HCT116 (cell line): ENCODE measurements at regions not wholly inside any gene's neighbourhood (a gene's known extent, or its start where the extent isn't known, plus 50 kb on each side); places are given as distances from the start of the nearest gene placed in this dataset.

ENCODE experiments used
- ATAC-seq: fragments of 200-7000 bp; cut with Tn5 transposase; 2 replicates; pipeline ENCODE4 v1.9.1; 2020; ENCODE audit warnings: mild to moderate bottlenecking, moderate library complexity
- BruUV-seq: library from RNA; stranded (reverse); fragments of 400-500 nt; replicated peaks from 2 replicates; lab custom pipeline; 2021; lab: Mats Ljungman, UMichigan
- CTCF ChIA-PET: fragments of 300-600 bp; sonication (Branson Sonifier 250); formaldehyde crosslinking; loops from one replicate; lab custom pipeline; 2021; ENCODE audit warnings: antibody characterized with exemption; lab: Charles Lee
- POLR2A ChIA-PET: fragments of 300-600, 350-600 bp; sonication (Branson Sonifier 250); formaldehyde crosslinking; loops from one replicate; lab custom pipeline; 2021; ENCODE audit warnings: antibody characterized with exemption; lab: Charles Lee
- RAD21 ChIA-PET, 2 experiments: fragments of 300-600 bp; sonication (Branson Sonifier 250); formaldehyde crosslinking; loops; one replicate each; lab custom pipeline; 2023; ENCODE audit warnings: low total read pairs in 2 of 2; ENCODE audit not compliant: uncharacterized antibody in 2 of 2, unreplicated experiment in 2 of 2, low non-redundant PET in 1 of 2; lab: Charles Lee
- DNase-seq: peaks from one replicate; pipeline ENCODE4 v3.0.0-alpha.2; 2010; ENCODE audit warnings: low read depth, low spot score
- H2AFZ ChIP-seq: fragments of 200-600 bp; shearing (Covaris generic), sonication (generic); 2 replicates; pipeline ENCODE4 v1.6.1; 2017; ENCODE audit warnings: low read depth, mixed run types, mixed read lengths, antibody characterized with exemption, low read length; ENCODE audit not compliant: poor library complexity, severe bottlenecking
- H3K27ac ChIP-seq: 2 replicates; pipeline ENCODE4 v1.5.1; 2012; ENCODE audit warnings: low read depth, low read length
- H3K27me3 ChIP-seq: fragments of 200-600 bp; sonication (generic); 2 replicates; pipeline ENCODE4 v1.6.1; 2016; ENCODE audit warnings: mixed run types, low read length, mixed read lengths; ENCODE audit not compliant: insufficient read depth
- H3K36me3 ChIP-seq, 2 experiments: fragments of 200-500 bp in 1 of 2; fragments of 200-600 bp in 1 of 2; sonication (Bioruptor generic) in 1 of 2; sonication (generic) in 1 of 2; 2 replicates each; pipeline versions ENCODE4 v1.5.1 to v1.6.1; 2014 to 2016; ENCODE audit warnings: low read length in 2 of 2, inconsistent platforms in 1 of 2, mixed read lengths in 1 of 2, mixed run types in 1 of 2; ENCODE audit not compliant: insufficient read depth in 2 of 2, control insufficient read depth in 1 of 2
- H3K4me1 ChIP-seq, 2 experiments: fragments of 200-600 bp in 1 of 2; sonication (generic) in 1 of 2; 2 replicates each; pipeline versions ENCODE4 v1.5.1 to v1.6.1; 2012 to 2017; ENCODE audit warnings: low read length in 2 of 2, inconsistent platforms in 1 of 2, mild to moderate bottlenecking in 1 of 2, mixed read lengths in 1 of 2, mixed run types in 1 of 2, moderate library complexity in 1 of 2; ENCODE audit not compliant: insufficient read depth in 2 of 2, control insufficient read depth in 1 of 2
- H3K4me2 ChIP-seq: fragments of 200-600 bp; sonication (generic); 2 replicates; pipeline ENCODE4 v1.6.1; 2017; ENCODE audit warnings: mixed run types, low read length, mixed read lengths
- H3K4me3 ChIP-seq, 2 experiments: fragments of 200-600 bp in 1 of 2; sonication (generic) in 1 of 2; replicated peaks in 1 of 2; 2 replicates each; pipeline ENCODE4 v1.5.1; 2011 to 2016; ENCODE audit warnings: low read length in 2 of 2, control low read depth in 1 of 2, low read depth in 1 of 2, mild to moderate bottlenecking in 1 of 2, mixed read lengths in 1 of 2, mixed run types in 1 of 2
- H3K79me2 ChIP-seq: fragments of 200-600 bp; sonication (generic); 2 replicates; pipeline ENCODE4 v1.6.1; 2017; ENCODE audit warnings: mild to moderate bottlenecking, mixed run types, low read length, moderate library complexity, mixed read lengths; ENCODE audit not compliant: insufficient read depth
- H3K9ac ChIP-seq: fragments of 200-600 bp; sonication (generic); 2 replicates; pipeline ENCODE4 v1.6.1; 2016; ENCODE audit warnings: low read length, mixed read lengths
- H3K9me2 ChIP-seq: fragments of 200-600 bp; sonication (generic), shearing (Covaris generic); 2 replicates; pipeline ENCODE4 v1.6.1; 2017; ENCODE audit warnings: mixed run types, mild to moderate bottlenecking, moderate library complexity; ENCODE audit not compliant: insufficient read depth
- H3K9me3 ChIP-seq, 2 experiments: fragments of 200-500 bp in 1 of 2; fragments of 200-600 bp in 1 of 2; sonication (Bioruptor generic) in 1 of 2; sonication (generic) in 1 of 2; 2 replicates each; pipeline ENCODE4 v1.6.1; 2014 to 2017; ENCODE audit warnings: low read length in 2 of 2, mixed read lengths in 2 of 2, inconsistent platforms in 1 of 2, low read depth in 1 of 2, mild to moderate bottlenecking in 1 of 2, mixed run types in 1 of 2, moderate library complexity in 1 of 2; ENCODE audit not compliant: control insufficient read depth in 1 of 2, insufficient read depth in 1 of 2
- H4K20me1 ChIP-seq: fragments of 200-600 bp; sonication (generic), shearing (Covaris generic); 2 replicates; pipeline ENCODE4 v1.6.1; 2017; ENCODE audit warnings: mixed run types, mild to moderate bottlenecking, moderate library complexity; ENCODE audit not compliant: insufficient read depth
- CBX3 ChIP-seq: IDR thresholded peaks from 2 replicates; pipeline ENCODE4 v1.6.1; 2012; ENCODE audit warnings: low read depth
- EGR1 ChIP-seq: IDR thresholded peaks from 2 replicates; pipeline ENCODE4 v1.6.1; 2012; ENCODE audit warnings: low read depth
- FOSL1 ChIP-seq: IDR thresholded peaks from 2 replicates; pipeline ENCODE4 v1.6.1; 2012; ENCODE audit warnings: low read depth
- JUND ChIP-seq: IDR thresholded peaks from 2 replicates; pipeline ENCODE4 v1.6.1; 2012
- POLR2A ChIP-seq: IDR thresholded peaks from 2 replicates; pipeline ENCODE4 v1.7.0; 2011; ENCODE audit warnings: borderline replicate concordance; ENCODE audit not compliant: insufficient read depth, insufficient read length; ENCODE audit errors: extremely low read depth
- RAD21 ChIP-seq: IDR thresholded peaks from 2 replicates; pipeline ENCODE4 v1.6.1; 2012; ENCODE audit warnings: low read depth, mild to moderate bottlenecking
- SIN3A ChIP-seq: IDR thresholded peaks from 2 replicates; pipeline ENCODE4 v1.6.1; 2012; ENCODE audit warnings: low read depth
- SP1 ChIP-seq: IDR thresholded peaks from 2 replicates; pipeline ENCODE4 v1.6.1; 2012; ENCODE audit warnings: low read depth
- ZBTB33 ChIP-seq: IDR thresholded peaks from 2 replicates; pipeline ENCODE4 v1.6.1; 2011; ENCODE audit warnings: mild to moderate bottlenecking, low read length, moderate library complexity; ENCODE audit not compliant: insufficient replicate concordance; ENCODE audit errors: extremely low read depth
- intact Hi-C: fragments of 100-400 bp; cut with micrococcal nuclease; formaldehyde crosslinking; loops from 2 replicates; pipeline ENCODE4 v1.10.0; 2022
- TF ChIP-seq, protein P1 (sequence below): IDR thresholded peaks from 2 replicates; pipeline ENCODE4 v1.6.1; 2012; ENCODE audit warnings: low read depth
- TF ChIP-seq, protein P2 (sequence below): IDR thresholded peaks from 2 replicates; pipeline ENCODE4 v1.6.1; 2012
- TF ChIP-seq, protein P3 (sequence below), 3 experiments: fragments of 200-600 bp in 1 of 3; sonication (generic) in 1 of 3; IDR thresholded peaks in 2 of 3; conservative IDR thresholded peaks in 1 of 3; 2 replicates each; pipeline ENCODE4 v1.5.1; 2012 to 2017; ENCODE audit warnings: low read depth in 2 of 3, low read length in 2 of 3, antibody characterized with exemption in 1 of 3, borderline replicate concordance in 1 of 3, control low read depth in 1 of 3, mild to moderate bottlenecking in 1 of 3, mixed read lengths in 1 of 3, mixed run types in 1 of 3, moderate library complexity in 1 of 3; ENCODE audit not compliant: insufficient read depth in 1 of 3
- TF ChIP-seq, protein P4 (sequence below): IDR thresholded peaks from 2 replicates; pipeline ENCODE4 v1.6.1; 2012

DNA sequence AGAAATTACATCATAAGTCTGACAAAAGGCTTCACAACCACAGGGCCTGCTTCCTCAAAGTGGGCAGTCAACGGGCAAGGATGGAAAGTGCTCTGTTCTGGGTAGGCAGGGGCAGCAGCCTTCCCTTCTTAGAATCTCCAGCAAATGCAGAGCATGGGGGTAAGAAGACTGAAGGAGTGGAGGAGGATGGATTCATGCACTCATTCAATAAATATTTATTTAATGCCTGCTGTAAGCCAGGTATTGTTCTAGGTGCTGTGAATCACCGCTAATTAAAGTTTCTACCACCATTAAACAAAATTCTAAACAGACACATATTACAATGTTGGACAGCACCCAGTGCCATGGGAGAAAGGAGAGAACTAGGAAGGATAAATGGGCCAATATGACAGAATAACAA, 195.6 kb downstream of the ELAVL2 start (continued):
- TF ChIP-seq, protein P1, sequence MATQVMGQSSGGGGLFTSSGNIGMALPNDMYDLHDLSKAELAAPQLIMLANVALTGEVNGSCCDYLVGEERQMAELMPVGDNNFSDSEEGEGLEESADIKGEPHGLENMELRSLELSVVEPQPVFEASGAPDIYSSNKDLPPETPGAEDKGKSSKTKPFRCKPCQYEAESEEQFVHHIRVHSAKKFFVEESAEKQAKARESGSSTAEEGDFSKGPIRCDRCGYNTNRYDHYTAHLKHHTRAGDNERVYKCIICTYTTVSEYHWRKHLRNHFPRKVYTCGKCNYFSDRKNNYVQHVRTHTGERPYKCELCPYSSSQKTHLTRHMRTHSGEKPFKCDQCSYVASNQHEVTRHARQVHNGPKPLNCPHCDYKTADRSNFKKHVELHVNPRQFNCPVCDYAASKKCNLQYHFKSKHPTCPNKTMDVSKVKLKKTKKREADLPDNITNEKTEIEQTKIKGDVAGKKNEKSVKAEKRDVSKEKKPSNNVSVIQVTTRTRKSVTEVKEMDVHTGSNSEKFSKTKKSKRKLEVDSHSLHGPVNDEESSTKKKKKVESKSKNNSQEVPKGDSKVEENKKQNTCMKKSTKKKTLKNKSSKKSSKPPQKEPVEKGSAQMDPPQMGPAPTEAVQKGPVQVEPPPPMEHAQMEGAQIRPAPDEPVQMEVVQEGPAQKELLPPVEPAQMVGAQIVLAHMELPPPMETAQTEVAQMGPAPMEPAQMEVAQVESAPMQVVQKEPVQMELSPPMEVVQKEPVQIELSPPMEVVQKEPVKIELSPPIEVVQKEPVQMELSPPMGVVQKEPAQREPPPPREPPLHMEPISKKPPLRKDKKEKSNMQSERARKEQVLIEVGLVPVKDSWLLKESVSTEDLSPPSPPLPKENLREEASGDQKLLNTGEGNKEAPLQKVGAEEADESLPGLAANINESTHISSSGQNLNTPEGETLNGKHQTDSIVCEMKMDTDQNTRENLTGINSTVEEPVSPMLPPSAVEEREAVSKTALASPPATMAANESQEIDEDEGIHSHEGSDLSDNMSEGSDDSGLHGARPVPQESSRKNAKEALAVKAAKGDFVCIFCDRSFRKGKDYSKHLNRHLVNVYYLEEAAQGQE = no peak
- TF ChIP-seq EGR1 = no peak

DNA sequence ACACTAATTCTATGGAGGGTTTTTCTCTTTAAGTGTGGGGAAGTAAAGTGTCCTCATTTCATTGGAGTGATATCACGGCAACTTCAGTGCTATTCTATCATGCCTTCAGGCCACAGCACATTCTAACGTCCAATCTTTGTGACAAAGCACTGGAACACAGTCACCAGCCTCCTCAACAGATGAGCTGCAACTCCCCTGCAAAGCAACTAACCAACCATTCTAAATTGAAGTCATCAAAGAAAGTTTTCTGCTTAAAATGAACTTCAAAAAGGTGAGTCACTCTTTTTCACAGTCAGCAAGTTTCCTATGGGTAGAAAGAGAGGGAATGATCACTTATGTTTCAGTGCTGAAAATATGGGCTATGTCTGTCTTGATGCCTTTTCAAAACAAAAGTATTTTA, 190.8 kb downstream of the ELAVL2 start:
- CTCF ChIA-PET = no interaction called here
- Histone ChIP-seq H3K27ac (no peak overlapping the region), H3K79me2 (no peaks in the 10 kb centered on the region), H3K9ac (no peak overlapping the region), H3K9me3 (peaks cover 8 to 35% of the 10 kb centered on the region in 2 experiments; a peak in 2 of 4 replicates), H4K20me1 (no peaks in the 10 kb centered on the region), H2AFZ (no peak overlapping the region), H3K4me1 (no peaks in the 10 kb centered on the region), H3K4me2 (no peak overlapping the region), H3K4me3 (no peak overlapping the region), H3K9me2 (no peaks in the 10 kb centered on the region), H3K36me3 (no peaks in the 10 kb centered on the region), H3K27me3 (no peaks in the 10 kb centered on the region)
- intact Hi-C loops = no loop called here
- DNase-seq (no peak), ATAC-seq (no peak)
- POLR2A ChIA-PET = no interaction called here
- no peak for TF ChIP-seq SP1
- TF ChIP-seq, protein P2, sequence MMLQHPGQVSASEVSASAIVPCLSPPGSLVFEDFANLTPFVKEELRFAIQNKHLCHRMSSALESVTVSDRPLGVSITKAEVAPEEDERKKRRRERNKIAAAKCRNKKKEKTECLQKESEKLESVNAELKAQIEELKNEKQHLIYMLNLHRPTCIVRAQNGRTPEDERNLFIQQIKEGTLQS = no peak
- TF ChIP-seq, protein P3, sequence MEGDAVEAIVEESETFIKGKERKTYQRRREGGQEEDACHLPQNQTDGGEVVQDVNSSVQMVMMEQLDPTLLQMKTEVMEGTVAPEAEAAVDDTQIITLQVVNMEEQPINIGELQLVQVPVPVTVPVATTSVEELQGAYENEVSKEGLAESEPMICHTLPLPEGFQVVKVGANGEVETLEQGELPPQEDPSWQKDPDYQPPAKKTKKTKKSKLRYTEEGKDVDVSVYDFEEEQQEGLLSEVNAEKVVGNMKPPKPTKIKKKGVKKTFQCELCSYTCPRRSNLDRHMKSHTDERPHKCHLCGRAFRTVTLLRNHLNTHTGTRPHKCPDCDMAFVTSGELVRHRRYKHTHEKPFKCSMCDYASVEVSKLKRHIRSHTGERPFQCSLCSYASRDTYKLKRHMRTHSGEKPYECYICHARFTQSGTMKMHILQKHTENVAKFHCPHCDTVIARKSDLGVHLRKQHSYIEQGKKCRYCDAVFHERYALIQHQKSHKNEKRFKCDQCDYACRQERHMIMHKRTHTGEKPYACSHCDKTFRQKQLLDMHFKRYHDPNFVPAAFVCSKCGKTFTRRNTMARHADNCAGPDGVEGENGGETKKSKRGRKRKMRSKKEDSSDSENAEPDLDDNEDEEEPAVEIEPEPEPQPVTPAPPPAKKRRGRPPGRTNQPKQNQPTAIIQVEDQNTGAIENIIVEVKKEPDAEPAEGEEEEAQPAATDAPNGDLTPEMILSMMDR (IDR thresholded peaks at IDR 0.05 in 2 of 3, conservative IDR thresholded peaks at IDR 0.05 in 1 of 3; ENCODE audit: borderline replicate concordance in 1 of 3, insufficient read depth in 1 of 3, low read depth in 2 of 3, low read length in 2 of 3) = no peak
- no peak for TF ChIP-seq ZBTB33
- TF ChIP-seq POLR2A = no peak
- no peak for TF ChIP-seq EGR1
- TF ChIP-seq SIN3A = no peak
- TF ChIP-seq, protein P1 = no peak
- TF ChIP-seq CBX3 = no peak
- TF ChIP-seq, protein P4, sequence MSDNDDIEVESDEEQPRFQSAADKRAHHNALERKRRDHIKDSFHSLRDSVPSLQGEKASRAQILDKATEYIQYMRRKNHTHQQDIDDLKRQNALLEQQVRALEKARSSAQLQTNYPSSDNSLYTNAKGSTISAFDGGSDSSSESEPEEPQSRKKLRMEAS = no peak
- TF ChIP-seq JUND = no peak
- no peak for TF ChIP-seq FOSL1
- TF ChIP-seq RAD21 = no peak
- BruUV-seq = no TSS peak
- RAD21 ChIA-PET = no interaction called here
